Mammary epithelial cell (primary cell): ENCODE measurements at regions not wholly inside any gene's neighbourhood (a gene's known extent, or its start where the extent isn't known, plus 50 kb on each side); places are given as distances from the start of the nearest gene placed in this dataset.

Experiments
- EZH2 ChIP-seq: IDR thresholded peaks from 2 replicates; pipeline ENCODE4 v1.6.1; 2012; ENCODE audit warnings: low read length, inconsistent platforms, borderline replicate concordance
- TF ChIP-seq, protein P1 (sequence below), 2 donors: IDR thresholded peaks in 1 of 2; conservative IDR thresholded peaks in 1 of 2; 2 replicates each; pipeline ENCODE4 v1.5.1; 2011 to 2012; ENCODE audit warnings: inconsistent platforms in 2 of 2, low read length in 2 of 2, mild to moderate bottlenecking in 2 of 2, control low read depth in 1 of 2, low read depth in 1 of 2; ENCODE audit not compliant: insufficient read depth in 1 of 2; ENCODE audit errors: extremely low read depth in 1 of 2

DNA sequence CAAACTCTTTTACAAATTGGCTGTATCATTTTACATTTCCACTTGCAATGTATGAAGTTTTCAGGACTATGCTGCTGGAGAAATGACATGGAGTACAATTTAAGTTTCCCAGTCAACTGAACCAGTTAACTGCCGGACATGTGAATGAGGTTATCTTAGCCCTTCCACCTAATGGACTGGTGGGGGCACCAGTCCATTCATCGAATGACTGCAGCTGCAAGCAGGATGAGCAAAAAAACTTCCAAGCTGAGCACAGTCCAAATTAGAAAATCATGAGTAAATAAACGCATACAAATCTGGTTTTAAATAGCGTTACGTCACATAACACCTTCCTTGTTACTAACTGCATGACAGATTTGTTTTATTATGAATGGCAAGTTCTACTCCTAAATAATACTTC, 1131.5 kb downstream of the PCDH18 start:
- TF ChIP-seq, protein P1, sequence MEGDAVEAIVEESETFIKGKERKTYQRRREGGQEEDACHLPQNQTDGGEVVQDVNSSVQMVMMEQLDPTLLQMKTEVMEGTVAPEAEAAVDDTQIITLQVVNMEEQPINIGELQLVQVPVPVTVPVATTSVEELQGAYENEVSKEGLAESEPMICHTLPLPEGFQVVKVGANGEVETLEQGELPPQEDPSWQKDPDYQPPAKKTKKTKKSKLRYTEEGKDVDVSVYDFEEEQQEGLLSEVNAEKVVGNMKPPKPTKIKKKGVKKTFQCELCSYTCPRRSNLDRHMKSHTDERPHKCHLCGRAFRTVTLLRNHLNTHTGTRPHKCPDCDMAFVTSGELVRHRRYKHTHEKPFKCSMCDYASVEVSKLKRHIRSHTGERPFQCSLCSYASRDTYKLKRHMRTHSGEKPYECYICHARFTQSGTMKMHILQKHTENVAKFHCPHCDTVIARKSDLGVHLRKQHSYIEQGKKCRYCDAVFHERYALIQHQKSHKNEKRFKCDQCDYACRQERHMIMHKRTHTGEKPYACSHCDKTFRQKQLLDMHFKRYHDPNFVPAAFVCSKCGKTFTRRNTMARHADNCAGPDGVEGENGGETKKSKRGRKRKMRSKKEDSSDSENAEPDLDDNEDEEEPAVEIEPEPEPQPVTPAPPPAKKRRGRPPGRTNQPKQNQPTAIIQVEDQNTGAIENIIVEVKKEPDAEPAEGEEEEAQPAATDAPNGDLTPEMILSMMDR (conservative IDR thresholded peaks at IDR 0.05 in 1 of 2, IDR thresholded peaks at IDR 0.05 in 1 of 2; ENCODE audit: extremely low read depth in 1 of 2, insufficient read depth in 1 of 2, low read depth in 1 of 2, low read length in 2 of 2) = no peak
- TF ChIP-seq EZH2 = no peak
